Stimulated activated CD4-positive, alpha-beta T cell treated with anti-CD3 and anti-CD28 coated beads, TNF-alpha, amount 100 ng/mL, for 24 hours (primary cell): ENCODE measurements at regions not wholly inside any gene's neighbourhood (a gene's known extent, or its start where the extent isn't known, plus 50 kb on each side); places are given as distances from the start of the nearest gene placed in this dataset.

Experiments
- DNase-seq, 3 experiments: peaks; one replicate each; pipeline ENCODE4 v3.0.0-alpha.2; 2020; ENCODE audit warnings: low read depth in 3 of 3

GRCh38 chr4:15291122-15291521 lies 136.7 kb upstream of the C1QTNF7 start:
- no peak for DNase-seq

DNA sequence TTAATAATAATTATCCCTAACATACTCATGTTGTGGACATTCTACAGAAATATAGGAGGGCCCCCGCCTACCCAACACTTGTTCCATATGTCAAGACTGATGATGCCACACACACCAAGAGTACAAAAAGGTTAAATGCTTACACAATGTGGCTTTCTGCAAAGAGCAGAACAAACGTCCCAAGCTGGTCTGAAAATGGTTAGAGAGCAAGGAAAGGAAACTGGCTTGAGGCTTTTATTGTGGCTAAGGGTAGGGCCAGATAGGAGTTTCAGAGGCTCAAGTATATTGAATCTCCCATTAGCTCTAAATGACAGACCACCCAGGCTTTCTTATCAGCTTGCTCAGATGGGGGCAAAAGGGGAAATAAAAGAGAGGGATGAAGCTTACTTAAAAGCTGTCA lies 134.1 kb upstream of the C1QTNF7 start:
- no peak for DNase-seq

- no peak for DNase-seq
Observed at GRCh38 chr4:15294202-15294601, 133.6 kb upstream of the C1QTNF7 start.

GRCh38 chr4:15294832-15295231 lies 133.0 kb upstream of the C1QTNF7 start:
- no peak for DNase-seq

- no peak for DNase-seq
Observed at GRCh38 chr4:15295421-15296162, 132.2 kb upstream of the C1QTNF7 start.

DNA sequence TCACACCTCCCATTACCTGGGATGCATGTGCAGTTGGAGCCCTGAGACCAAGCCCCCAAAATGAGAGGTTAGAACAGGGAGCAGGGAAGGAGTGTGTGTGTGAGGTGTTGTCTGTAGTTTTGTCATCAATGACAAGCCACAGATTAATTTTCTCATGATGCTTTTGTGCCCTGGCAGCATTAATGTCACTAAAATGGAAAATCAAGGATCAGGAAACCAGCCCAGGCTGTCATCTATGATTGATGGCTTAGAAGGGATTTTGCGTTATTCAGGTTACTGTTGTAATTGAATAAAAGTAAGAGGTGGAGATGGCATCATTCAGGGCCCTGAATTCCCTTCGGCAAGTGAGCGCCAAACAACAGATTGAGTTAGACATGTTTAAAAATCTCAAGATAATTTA lies 130.5 kb upstream of the C1QTNF7 start:
- DNase-seq, result no peak

- no peak for DNase-seq
Observed at GRCh38 chr4:15299627-15300026, 128.2 kb upstream of the C1QTNF7 start.

GRCh38 chr4:15303052-15303641 lies 124.7 kb upstream of the C1QTNF7 start:
- no peak for DNase-seq

GRCh38 chr4:15314974-15315373 lies 112.9 kb upstream of the C1QTNF7 start:
- DNase-seq, result no peak

DNA sequence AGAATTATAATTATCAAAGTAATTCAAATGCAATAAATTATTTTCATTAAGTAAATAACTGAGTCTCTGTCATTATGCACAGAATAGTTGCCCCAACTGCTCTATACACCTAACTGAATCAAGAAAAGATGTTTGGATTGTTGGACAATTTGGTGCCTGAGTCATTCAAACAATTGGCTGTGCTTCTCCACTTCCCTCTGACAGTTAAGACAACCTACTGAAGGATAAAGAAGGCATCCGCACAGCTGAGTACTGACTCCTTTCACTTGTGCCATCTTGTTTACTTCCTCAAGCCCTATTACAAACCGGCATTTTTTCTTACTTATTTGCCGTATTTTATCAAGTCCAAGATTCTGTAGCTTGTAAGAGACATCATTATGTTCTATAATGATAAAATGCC lies 110.6 kb upstream of the C1QTNF7 start:
- no peak for DNase-seq

GRCh38 chr4:15318621-15319348 lies 109.0 kb upstream of the C1QTNF7 start:
- no peak for DNase-seq

DNA sequence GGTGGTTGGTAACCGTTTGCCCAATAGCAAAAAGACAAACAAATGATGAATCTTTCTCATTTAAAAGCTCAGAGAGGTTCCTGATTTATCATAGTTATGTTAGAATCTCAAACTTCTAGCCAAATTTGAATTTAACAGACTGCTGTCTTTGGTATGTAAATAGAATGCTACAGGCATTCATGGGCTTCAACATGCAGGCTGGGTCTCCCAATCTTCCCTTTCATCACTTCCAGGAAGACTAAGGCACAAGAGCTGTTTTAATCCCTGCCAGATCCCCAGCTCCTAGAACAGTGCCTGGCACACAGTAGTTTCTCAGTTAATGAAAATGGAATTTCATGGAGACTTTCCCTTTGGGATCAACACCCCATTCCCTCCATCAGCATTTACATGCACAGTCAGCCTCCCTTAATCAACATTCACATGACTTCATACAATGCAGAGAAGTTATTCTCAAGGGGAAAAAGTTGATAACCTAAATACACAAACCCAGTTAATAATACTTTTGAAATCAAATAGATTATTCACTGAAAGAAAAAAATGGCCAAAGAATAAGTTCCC lies 107.6 kb upstream of the C1QTNF7 start:
- no peak for DNase-seq

DNA sequence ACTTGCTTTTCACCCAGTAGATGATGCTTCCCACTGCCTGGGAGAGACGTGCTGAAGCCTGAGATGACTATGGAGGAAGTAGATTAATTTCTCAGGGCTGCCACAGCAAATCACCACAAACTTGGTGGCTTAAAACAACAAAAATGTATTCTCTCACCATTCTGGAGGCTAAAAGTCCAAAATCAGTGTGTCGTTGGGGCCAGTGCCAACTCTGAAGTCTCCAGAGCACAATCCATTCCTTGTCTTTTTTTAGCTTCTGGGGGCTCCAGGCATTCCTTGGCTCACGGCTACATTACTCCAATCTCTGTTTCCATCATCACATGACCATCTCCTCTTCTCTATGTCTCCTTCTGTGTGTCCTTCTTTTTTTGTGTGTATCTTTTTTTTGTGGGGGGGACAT lies 105.8 kb upstream of the C1QTNF7 start:
- no peak for DNase-seq

DNA sequence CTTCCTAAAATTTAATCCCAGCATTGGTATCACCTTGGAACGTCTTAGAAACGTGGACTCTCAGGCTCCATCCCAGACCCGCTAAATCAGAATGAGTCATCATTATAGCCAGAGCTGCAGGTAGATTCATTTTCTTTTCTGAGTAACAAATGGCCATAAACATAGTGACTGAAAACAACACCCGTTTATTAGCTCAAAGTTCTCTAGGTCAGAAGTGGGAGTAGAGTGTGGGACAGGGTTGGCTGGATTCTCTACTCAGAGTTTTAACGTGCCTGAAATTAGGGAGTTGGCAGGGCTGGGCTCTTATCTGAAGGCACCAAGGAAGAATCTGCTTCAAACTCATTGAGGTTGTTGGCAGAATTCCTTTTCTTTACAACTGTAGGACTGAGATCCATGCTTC lies 101.8 kb upstream of the C1QTNF7 start:
- no peak for DNase-seq

GRCh38 chr4:15327311-15328298 lies 100.2 kb upstream of the C1QTNF7 start:
- no peak for DNase-seq

DNA sequence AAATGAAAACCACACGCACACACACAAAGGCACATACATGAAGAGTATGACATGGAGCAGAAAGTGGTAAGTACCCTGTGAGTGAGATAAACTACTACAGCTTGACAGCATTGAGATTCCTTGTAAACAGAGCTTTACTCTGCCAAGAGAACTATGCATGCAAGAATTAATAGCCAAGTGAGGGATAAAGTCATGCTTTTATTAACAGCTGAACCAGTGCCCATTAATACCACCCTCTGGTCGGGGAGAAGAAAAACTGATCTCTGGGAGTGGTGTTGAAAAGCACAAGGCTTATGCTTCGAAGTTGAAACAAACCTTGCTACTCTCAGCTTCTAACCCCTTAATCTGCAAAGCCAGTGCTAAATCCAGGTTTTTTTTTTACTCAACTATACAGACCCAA lies 95.9 kb upstream of the C1QTNF7 start:
- DNase-seq, result no peak

GRCh38 chr4:15332377-15332776 lies 95.5 kb upstream of the C1QTNF7 start:
- no peak for DNase-seq

DNA sequence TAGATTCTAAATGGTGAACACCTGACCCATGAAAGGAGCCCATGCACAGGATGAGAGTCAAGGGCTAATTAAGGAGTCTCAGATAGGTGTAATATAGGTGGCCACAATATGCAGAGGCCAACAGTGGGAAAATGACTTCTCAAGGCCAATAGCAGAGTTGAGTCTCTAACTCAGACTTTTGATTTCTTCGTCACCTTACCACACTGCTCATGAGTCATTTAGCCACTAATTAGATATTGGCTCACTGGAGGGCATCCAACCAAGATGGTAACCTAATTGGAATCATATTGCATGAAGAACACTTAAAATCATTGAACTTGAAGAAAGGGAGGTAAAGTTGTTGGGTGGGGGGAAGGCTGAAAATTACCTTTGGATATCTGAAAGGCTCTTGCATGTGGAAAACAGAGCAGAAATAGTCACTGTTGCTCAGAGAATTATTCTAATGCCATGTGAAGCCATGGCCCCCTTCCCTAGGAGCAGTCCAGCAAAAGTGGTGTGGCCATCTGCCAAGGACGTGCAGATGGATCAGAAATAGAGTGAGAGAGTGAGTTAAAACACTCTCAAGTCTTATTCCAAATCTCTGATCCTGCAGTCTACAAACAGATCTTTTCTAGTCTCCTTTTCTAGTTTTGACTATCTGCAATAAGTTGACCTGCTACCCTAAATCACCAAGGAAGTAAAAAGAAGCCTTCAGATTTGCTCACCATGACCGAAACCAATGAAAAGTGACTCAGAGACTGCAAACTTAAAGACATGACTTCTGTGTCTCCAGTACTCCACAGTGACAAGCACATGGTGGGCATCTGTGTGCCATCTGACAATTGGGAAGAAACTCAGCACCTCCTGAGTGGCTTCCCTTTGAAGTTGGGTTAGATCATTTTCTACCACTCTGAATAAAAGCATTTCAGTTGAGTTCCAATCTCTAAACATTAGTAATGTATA lies 93.9 kb upstream of the C1QTNF7 start:
- no peak for DNase-seq

DNA sequence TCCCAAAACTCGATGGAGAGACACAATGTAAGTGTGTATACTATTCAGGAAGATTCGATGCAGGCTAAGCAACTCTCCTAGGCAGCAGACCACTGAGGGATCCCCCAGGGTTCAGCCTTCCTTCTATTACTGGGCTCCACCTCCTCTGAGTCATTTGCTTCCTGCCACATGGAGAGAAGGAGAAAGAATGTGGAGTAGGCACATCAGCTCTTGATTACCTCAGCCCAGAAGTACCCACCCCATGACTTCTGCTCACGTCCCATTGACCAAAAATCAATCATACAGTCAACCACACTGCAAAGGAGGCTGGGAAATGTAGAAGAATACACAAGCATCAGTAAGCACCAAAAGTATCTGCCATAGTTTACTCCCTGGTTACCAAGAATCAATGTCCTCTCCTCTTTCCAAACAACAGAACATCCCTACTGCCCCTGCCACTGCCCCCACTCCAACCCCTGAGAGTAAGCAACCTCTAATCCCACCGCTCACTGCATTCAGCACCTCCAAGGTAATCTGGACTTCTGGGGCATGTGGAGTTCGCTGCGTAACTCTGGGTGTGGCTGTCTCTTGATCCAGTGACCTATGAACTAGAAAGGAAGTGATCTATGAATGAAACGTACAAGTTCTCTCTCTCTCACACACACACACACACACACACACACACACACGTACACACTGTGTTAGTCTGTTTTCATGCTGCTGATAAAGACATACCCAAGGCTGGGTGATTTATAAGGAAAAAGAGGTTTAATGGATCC lies 91.2 kb upstream of the C1QTNF7 start:
- no peak for DNase-seq
